Activated naive CD8-positive, alpha-beta T cell treated with anti-CD3 and anti-CD28 coated beads for 36 hours (primary cell): ENCODE measurements at regions not wholly inside any gene's neighbourhood (a gene's known extent, or its start where the extent isn't known, plus 50 kb on each side); places are given as distances from the start of the nearest gene placed in this dataset.

Experiments used
- DNase-seq: peaks from one replicate; pipeline ENCODE4 v3.0.0; 2021
- H3K27ac Mint-ChIP-seq: one replicate; pipeline ENCODE4 v1.8.0; 2022; ENCODE audit warnings: mild to moderate bottlenecking, moderate library complexity, mixed read lengths
- H3K27me3 Mint-ChIP-seq: one replicate; pipeline ENCODE4 v1.8.0; 2022; ENCODE audit warnings: mild to moderate bottlenecking, mixed read lengths
- H3K36me3 Mint-ChIP-seq: one replicate; pipeline ENCODE4 v1.8.0; 2021; ENCODE audit warnings: mild to moderate bottlenecking, mixed read lengths
- H3K4me1 Mint-ChIP-seq: one replicate; pipeline ENCODE4 v1.8.0; 2021; ENCODE audit warnings: mixed read lengths
- H3K4me3 Mint-ChIP-seq: one replicate; pipeline ENCODE4 v1.8.0; 2022; ENCODE audit warnings: mild to moderate bottlenecking, moderate library complexity, mixed read lengths
- H3K9me3 Mint-ChIP-seq: one replicate; pipeline ENCODE4 v1.8.0; 2022; ENCODE audit warnings: mixed read lengths

DNA sequence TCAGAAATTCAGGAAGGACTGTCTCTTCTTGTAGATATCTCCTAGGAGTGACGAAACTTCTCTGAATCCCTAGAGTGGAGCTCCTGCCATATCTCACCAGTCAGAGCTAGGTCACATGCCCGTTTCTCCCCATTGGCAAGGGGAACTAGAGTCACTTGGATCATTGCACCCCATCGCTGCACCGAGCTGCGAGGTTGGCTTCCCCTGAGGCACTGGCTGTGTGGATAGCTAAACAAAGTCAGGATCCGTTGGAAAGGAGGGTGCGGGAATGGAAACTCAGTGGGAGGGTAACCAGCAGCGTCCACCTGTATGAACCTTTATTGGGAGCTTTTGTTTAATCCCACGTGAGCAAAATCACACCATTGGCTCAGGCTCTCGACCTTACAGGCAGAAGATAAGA lies 283.8 kb downstream of the BRD1 start:
- Mint-ChIP-seq H3K9me3 (no peaks in the 10 kb centered on the region), H3K4me1 (peaks cover 2% of the 10 kb centered on the region), H3K4me3 (no peak overlapping the region), H3K27me3 (no peaks in the 10 kb centered on the region), H3K27ac (no peak overlapping the region), H3K36me3 (peaks cover 2% of the 10 kb centered on the region)
- no peak for DNase-seq

DNA sequence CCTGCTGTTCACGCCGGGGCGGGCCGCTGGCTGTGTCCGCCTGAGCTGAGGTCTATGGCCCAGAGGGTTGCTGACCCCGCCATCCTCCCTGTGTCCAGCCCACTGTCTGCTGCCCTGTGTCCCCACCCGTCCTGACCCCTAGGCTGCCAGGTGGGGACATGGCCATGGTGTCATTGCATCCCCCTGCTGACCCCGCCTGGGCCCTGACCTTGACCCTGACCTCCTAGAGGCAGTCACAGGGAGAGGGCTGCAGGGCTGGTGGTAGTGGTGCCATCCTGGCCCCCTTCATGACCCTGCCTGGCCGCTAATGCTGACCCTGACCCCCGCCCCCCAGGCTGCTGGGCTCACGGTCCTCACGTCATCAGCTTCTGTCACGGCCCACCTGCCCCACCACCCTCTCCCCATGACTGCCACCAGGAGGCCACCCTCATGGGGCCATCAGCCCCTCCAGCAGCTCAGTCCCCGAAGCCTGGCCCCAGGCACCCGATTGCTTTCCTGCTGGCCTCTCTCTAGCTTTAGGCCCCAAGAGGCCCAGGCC lies 285.9 kb downstream of the BRD1 start:
- no peaks in the 10 kb centered on the region for H3K9me3 Mint-ChIP-seq
- H3K27ac Mint-ChIP-seq = no peak overlapping the region
- H3K4me3 Mint-ChIP-seq = no peak overlapping the region
- H3K36me3 Mint-ChIP-seq = peaks cover 2% of the 10 kb centered on the region
- peaks cover 2% of the 10 kb centered on the region for H3K4me1 Mint-ChIP-seq
- H3K27me3 Mint-ChIP-seq = no peaks in the 10 kb centered on the region
- no peak for DNase-seq

DNA sequence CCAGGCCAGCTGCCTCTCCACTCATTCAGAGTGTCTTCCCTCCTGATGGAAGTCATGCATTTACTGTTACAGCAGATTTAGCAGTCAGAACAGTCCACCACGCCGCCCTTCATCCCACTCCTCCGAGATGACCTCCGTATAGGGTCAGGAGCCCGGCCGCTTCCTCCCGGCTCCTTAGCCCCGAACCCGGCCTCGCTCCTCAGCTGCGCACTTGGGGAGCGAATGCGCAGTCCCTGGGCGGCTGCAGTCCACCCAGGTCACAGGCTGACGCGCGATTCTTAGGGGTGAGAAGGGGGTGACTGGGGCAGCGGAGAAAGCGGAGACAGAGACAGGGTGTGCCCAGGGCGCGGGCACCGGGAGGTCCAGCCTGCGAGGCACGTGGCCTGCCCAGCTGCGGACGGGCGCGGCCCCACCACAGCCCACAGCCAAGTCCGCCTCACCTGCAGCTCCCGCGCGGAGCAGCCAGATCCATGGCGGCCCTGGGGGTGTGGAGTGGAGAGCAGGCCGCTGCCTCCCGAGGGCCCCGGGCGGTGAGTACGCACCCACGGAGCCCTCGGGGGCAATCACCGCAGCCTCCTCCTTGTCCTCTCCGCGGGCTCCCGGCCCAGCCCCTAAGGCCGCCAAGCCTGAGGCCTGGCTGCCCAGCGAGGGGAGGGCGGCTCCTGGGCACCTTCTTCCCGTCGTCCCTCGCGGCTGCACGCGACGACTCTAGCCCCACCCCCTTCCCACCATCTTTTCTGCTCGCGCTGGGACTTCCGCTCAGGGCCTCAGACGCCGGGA lies 286.6 kb downstream of the BRD1 start:
- DNase-seq = no peak
- no peak overlapping the region for H3K4me3 Mint-ChIP-seq

DNA sequence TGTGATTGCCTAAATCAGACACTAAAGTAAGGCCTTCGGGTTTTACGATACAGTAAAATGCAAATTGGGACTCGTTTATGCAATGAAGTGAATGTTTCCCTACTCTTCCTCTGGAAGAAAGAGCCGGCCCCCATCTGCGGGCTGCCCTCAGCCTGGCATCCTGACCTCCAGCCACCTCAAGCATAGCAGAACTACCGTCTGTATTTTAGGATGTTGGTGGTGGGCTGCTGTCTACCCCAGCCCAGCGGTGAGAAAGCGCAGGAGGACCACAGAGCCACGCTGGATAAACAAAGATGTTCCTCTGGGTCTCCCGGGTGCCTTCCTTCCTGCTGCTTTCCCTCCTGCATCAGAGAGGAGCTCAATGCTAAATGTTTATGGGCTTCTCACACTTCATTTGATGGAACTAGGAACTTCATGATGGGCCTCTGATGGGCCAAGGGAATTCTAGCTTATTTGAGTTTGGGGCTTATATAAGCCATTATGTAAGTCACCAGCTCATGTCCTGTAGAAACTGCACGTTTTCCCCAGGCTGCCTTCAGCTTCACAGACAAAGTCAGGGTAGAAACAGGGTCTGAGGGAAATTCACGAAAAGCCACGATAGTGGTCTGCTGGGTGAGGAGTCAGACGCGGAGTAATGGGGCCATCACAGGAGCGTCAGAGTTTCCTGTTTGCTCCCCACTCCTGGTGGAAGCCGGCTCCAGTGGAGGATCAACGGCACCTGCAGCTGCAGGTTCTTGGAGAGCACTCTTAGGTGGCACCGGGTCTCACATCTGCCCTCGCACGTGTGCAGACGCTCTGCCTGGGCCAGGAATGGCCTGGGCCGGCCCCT lies 287.4 kb downstream of the BRD1 start:
- DNase-seq = no peak
- H3K4me3 Mint-ChIP-seq = no peak overlapping the region

More for the DNA sequence above, 286.6 kb downstream of the BRD1 start:
- no peaks in the 10 kb centered on the region for H3K36me3 Mint-ChIP-seq
- H3K27me3 Mint-ChIP-seq = no peaks in the 10 kb centered on the region
- H3K27ac Mint-ChIP-seq = no peak overlapping the region
- no peaks in the 10 kb centered on the region for H3K9me3 Mint-ChIP-seq
- peaks cover 2% of the 10 kb centered on the region for H3K4me1 Mint-ChIP-seq

DNA sequence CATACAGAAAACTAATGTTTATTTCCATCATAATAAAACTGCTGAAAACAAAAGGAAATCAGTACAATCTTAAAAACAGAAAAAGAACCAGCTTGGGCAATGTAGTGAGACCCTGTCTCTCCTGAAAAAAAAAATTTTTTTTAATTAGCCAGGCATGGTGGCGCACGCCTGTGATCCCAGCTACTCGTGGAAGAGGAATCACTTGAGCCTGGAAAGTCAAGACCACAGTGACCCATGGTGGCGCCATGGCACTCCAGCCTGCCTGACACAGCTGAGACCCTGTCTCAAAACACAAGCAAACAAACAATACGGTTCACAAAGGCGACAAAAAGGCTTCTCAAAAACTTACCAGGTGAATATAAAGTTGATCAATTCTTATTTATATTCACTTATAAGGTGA lies 289.7 kb downstream of the BRD1 start:
- Mint-ChIP-seq H3K36me3 (no peaks in the 10 kb centered on the region), H3K9me3 (no peaks in the 10 kb centered on the region), H3K27me3 (no peaks in the 10 kb centered on the region), H3K4me1 (peaks cover 2% of the 10 kb centered on the region), H3K4me3 (no peak overlapping the region), H3K27ac (no peak overlapping the region)
- no peak for DNase-seq

More for the DNA sequence above, 287.4 kb downstream of the BRD1 start:
- H3K9me3 Mint-ChIP-seq = no peaks in the 10 kb centered on the region
- no peaks in the 10 kb centered on the region for H3K27me3 Mint-ChIP-seq
- peaks cover 2% of the 10 kb centered on the region for H3K4me1 Mint-ChIP-seq
- no peaks in the 10 kb centered on the region for H3K36me3 Mint-ChIP-seq
- H3K27ac Mint-ChIP-seq = no peak overlapping the region

DNA sequence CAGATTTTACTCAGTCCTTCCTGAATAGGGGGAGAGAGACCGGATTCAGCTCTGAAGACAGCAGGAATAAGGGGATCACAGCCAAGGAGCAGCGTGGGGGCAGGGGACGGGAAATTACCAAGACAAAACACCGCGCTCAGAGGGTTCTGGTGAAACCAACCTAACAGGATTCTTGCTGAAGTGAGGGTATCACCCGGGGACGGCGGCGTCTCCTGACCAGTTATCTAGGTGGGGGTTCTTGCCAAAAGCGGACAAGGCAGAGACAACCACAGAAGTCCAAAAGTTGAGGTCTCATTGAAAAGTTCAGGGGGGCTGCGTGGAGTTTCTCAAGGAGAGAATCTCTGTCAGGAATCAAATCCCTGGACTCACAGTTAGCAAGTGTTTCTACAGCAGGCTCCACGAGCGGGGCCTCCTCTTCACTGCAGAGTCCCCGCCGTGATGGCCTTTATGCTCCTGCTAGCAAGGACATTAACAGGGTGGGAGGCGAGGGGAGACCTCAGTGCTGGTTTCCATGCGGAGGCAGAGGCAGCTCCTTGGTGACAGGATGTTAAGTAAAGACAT lies 291.0 kb downstream of the BRD1 start:
- Mint-ChIP-seq H3K27ac (no peak overlapping the region), H3K36me3 (no peaks in the 10 kb centered on the region), H3K9me3 (no peaks in the 10 kb centered on the region), H3K27me3 (no peaks in the 10 kb centered on the region), H3K4me1 (no peaks in the 10 kb centered on the region), H3K4me3 (no peak overlapping the region)
- DNase-seq = no peak

DNA sequence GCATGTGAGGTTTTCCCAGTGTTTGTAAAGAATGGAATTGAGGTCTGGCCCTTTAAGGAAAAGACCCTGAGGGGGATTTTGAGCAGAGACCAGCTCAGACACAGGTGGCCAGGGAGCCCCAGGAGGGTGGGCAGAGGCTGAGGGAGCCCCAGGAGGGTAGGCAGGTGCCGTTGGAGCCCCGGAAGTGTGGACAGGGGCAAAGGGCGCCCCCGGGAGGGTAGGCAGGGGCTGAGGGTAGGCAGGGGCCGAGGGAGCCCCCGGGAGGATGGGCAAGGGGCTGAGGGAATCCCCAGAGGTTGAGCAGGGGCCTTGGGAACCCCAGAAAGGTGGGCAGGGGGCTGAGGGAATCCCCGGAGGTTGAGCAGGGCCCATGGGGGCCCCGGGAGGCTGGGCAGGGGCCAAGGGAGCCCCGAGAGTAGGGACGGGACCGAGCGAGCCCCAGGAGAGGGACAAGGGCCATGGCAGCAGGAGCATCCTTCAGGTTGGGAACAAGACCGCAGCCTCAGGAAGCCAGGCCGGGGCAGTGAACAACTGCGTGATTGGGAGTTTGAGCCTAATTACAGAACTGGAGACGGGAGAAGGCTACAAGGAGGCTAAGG lies 292.0 kb downstream of the BRD1 start:
- no peaks in the 10 kb centered on the region for H3K27me3 Mint-ChIP-seq
- H3K27ac Mint-ChIP-seq = no peak overlapping the region
- H3K4me1 Mint-ChIP-seq = no peaks in the 10 kb centered on the region
- H3K4me3 Mint-ChIP-seq = no peak overlapping the region
- H3K9me3 Mint-ChIP-seq = no peaks in the 10 kb centered on the region
- no peaks in the 10 kb centered on the region for H3K36me3 Mint-ChIP-seq
- no peak for DNase-seq

DNA sequence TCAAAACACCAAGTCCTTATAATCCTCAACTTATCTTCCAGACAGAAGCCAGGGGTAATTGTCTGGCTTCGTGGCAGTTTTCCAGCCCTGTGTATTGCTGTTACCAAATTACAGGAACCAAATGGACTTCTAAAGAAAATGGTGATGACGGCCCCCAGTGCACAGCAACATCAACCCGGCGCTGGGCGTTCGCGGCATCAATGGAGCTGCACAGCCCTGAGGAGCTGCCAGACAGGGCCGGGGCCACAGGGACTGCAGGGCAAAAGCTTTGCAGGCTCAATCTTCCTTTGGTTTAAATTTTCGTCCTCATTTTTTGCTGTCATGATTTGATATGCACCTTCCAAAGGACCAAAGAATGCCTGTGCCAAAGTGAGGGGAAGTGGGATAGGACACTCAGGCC lies 292.5 kb downstream of the BRD1 start:
- no peak overlapping the region for H3K4me3 Mint-ChIP-seq
- no peaks in the 10 kb centered on the region for H3K4me1 Mint-ChIP-seq
- no peaks in the 10 kb centered on the region for H3K9me3 Mint-ChIP-seq
- no peak for DNase-seq
- no peak overlapping the region for H3K27ac Mint-ChIP-seq
- no peaks in the 10 kb centered on the region for H3K36me3 Mint-ChIP-seq
- no peaks in the 10 kb centered on the region for H3K27me3 Mint-ChIP-seq

DNA sequence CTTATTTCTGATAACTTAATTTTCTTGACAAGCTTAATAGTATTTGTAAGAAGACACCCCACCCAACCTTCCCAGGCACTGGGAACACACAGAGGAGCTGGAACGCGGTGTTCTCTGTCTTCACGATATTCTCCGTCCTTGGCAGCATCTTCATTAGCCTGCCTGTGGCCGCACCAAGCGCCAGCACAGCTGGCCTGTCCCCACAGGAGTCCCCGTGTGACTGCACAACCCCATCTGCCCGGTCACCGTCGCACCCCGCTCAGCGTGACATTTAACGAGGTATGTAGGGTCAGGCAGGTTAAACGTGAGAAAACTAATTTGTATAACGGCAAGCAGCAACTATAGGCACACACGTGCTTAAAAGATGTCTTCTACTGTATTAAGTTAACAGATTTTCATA lies 293.3 kb downstream of the BRD1 start:
- Mint-ChIP-seq H3K9me3 (no peaks in the 10 kb centered on the region), H3K36me3 (no peaks in the 10 kb centered on the region), H3K27me3 (no peaks in the 10 kb centered on the region), H3K4me3 (no peak overlapping the region), H3K4me1 (no peaks in the 10 kb centered on the region), H3K27ac (no peak overlapping the region)
- DNase-seq = no peak

DNA sequence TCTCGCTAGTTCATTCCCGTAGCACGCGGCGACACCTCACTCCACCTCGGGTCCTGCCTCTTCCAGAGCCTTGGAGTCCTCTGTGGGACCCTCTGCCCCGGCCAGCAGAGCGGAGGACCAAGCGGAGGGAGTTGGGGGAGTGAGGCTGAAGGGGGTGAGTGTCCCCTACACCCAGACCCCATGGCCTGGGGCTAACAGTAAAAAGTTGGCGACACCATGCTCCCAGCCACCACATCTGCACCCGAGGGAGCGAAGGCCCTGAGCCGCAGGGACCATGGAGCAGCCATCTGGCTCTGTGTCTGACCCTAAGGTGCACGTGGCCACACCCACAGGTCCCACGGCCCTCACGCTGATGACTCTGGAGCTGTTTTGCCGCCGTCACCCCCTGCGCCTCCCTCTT lies 293.8 kb downstream of the BRD1 start:
- no peak for DNase-seq
- Mint-ChIP-seq H3K27me3 (no peaks in the 10 kb centered on the region), H3K36me3 (no peaks in the 10 kb centered on the region), H3K4me3 (no peak overlapping the region), H3K9me3 (no peaks in the 10 kb centered on the region), H3K4me1 (no peaks in the 10 kb centered on the region), H3K27ac (no peak overlapping the region)

DNA sequence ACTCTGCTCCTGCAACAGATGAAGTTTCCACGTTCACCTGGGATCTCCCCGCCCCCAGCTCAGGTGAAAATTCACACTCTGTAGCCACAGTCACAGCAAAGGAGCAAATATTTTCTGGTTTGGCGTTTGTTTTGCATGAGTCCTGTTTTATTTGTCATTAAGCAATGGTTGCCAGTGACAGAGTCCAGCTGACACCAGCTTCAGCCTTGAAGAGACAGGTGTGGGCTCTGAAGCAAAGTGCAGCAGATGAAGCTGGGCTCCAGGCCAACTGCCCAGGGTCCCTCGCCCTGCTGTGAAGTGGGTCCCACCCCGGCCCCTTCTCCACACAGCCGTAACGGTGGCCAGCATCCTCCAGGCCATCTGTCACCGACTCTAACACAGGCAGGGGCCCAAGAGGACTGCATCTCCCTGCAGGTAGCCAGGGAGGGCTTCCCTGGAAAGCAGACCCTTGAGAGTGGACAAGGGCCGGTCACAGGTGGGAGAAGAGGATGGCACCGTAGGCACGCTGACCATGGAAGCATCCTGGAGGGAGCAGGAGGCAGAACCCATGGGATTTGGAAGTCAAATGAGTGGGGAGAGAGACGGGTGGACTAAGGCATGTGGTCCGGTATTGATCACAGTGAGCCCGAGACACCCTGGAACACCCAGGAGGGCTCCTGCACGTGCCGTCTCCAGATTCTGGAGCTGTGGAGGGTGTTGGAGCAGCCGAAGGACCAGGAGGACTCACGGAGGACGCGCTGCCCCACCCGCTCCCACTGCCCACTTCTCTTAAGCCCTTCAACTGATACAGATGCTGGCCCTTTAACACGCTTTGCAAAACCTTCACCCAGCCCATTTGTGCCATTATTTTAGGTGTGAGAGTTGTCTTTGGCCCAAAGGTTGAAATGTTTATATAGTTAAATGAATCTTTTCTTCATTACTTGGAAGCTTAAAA lies 294.5 kb downstream of the BRD1 start:
- Mint-ChIP-seq H3K27ac (no peak overlapping the region), H3K36me3 (peaks cover 4% of the 10 kb centered on the region), H3K4me1 (no peaks in the 10 kb centered on the region), H3K9me3 (no peaks in the 10 kb centered on the region), H3K27me3 (no peaks in the 10 kb centered on the region), H3K4me3 (no peak overlapping the region)
- DNase-seq = no peak

DNA sequence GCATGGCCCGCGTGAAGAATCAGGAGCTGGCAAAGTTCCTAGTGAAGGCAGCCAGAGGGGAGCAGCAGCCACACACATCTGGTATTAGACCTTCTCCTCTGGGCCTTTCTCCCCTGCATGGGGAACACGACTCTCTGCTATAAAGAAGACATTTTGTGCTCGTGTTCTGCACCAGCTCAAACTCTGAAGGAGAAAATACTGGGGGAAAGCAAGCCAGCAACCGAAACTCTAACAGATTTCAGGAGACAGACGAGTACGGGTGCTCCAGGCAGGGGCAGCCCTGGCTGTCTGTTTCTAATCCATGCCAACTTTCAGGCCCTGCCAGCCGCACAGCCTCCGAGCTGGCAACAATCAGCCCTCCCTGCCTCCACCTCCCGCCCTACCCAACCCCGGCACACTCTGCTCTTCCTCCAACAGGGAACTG lies 296.3 kb downstream of the BRD1 start:
- no peaks in the 10 kb centered on the region for H3K27me3 Mint-ChIP-seq
- no peak overlapping the region for H3K4me3 Mint-ChIP-seq
- H3K27ac Mint-ChIP-seq = no peak overlapping the region
- peaks cover 4% of the 10 kb centered on the region for H3K36me3 Mint-ChIP-seq
- no peak for DNase-seq
- H3K9me3 Mint-ChIP-seq = no peaks in the 10 kb centered on the region
- no peaks in the 10 kb centered on the region for H3K4me1 Mint-ChIP-seq

DNA sequence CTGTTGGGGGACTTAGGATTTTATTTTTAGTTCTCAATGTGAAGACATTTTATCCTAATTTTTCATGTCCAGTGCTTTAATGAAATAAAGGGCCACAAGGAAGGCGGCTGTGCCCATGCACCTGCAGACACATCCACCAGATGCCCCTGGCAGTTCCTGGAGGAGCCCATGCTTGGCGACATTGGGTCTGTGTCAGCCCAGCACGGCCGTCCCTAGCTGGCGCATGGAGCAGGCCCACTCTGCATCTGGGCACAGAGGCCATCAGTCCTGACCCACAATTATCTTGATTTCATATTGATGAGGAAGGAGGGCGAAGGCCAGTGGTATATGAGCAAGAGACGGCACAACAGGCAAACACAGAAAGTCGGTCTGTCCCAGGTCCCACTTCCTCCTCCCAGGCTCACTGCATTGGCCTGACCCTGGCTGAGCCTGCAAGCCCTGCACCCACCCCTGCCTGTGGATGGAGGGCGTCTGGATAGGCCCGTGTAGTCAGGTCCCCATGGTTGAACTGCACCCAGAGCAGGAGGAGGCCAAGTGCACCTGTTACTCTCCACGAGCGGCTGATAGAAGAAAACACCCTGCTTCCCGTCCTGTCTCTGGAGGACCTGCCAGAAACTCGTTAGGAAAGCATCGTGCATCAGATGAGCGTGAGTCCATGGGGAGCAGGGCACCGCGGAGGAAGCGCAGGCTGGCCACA lies 296.9 kb downstream of the BRD1 start:
- DNase-seq = no peak
- Mint-ChIP-seq H3K27me3 (no peaks in the 10 kb centered on the region), H3K4me3 (no peak overlapping the region), H3K4me1 (no peaks in the 10 kb centered on the region), H3K36me3 (peaks cover 4% of the 10 kb centered on the region), H3K9me3 (no peaks in the 10 kb centered on the region), H3K27ac (no peak overlapping the region)

DNA sequence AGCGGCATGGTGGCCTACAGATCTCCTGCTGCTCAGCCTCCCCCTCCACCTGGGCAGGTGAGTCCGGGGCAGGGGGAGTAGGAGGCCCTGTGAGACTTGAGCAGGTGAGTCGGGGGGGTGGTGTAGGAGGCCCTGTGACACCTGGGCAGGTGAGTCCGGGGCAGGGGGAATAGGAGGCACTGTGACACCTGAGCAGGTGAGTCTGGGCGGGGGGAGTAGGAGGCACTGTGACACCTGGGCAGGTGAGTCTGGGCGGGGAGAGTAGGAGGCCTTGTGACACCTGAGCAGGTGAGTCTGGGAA lies 299.3 kb downstream of the BRD1 start:
- Mint-ChIP-seq H3K27ac (no peak overlapping the region), H3K36me3 (peaks cover 4% of the 10 kb centered on the region), H3K4me3 (no peak overlapping the region), H3K27me3 (no peaks in the 10 kb centered on the region), H3K4me1 (no peaks in the 10 kb centered on the region), H3K9me3 (no peaks in the 10 kb centered on the region)
- no peak for DNase-seq
